Eye (tissue), 1 donor: ENCODE measurements at regions not wholly inside any gene's neighbourhood (a gene's known extent, or its start where the extent isn't known, plus 50 kb on each side); places are given as distances from the start of the nearest gene placed in this dataset.
A peak's percentile ranks its signal among the peaks of the same experiment; 100 is the strongest.
"Not testable (repeated sequence)": the region's sequence is repeated elsewhere in the genome, so short reads cannot be mapped to it uniquely, and the experiment has no call there.

Source experiments
- DNase-seq: peaks from one replicate; pipeline ENCODE4 v3.0.0-alpha.2; 2015

DNA sequence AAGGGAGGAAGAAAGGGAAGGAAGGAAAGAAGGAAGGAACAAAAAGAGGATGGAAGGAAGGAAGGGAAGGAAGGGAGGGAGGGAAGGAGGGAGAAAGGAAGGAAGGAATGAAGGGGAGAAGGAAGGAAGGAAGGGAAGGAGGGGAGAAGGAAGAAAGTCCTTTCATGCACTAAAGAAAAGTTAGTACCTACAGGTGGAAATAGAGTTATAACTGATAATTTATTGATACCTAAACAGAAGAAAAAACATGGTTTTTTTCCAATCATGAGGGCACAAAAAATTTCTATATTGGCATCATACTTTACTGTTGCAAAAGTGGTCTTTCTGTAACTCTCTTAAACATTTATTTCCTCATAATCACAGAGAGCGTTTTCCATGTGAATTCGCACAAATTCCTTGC lies 659.4 kb downstream of the MAFB start:
- no peak for DNase-seq

DNA sequence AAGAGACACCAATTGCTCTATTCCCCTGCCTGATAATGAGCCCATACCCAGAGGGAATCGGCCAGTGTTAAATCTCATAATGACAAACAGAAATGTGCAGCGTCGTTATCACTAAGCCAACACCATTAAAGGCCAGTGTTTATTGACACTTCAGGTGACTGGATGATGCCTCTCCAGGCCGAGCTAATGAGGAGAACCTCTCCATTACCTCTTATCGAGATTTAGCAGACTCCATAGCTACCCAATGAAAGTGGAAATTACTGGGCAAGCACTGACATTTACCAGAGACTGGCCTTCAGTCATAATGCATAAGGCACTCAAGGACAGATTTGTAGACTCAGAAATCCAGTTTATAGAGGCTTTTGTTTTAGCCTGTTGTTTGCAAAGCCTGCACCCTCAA lies 669.5 kb downstream of the MAFB start:
- no peak for DNase-seq

DNA sequence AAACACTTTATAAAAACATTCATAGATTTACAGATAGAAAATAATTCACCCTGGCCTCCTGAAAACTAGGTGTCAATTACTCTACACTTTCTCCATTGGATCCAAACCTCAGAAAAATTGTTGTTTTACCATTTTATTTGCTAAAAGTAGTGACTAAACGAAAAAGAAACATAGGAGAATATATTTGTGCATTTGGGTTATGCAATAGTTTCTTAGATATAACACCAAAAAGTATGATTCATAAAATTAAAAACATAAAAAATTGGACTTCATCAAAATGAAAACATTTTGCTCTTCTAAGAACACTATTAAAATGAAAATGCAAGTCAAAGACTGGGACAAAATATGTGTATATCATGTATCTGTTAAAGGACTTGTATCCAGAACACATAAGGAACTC lies 671.3 kb downstream of the MAFB start:
- DNase-seq, result no peak

DNA sequence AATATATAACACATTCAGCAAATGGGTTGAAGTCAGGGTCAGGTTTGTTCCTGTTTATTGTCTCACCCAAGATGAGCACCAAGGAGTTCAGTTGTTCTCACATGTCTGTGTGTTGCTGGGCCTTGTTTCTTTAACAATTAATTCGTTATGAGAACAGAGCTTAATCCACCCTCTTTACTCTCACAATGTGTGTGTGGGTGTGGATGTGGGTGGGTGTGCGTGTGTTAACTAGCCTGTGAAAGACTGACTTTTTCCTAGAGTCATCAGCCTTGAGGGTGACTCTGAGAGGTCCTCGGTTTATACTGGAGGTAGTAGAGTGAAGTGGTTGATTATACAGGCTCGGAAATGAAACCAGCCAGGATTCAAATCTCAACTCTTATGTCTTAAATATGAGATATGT lies 672.1 kb downstream of the MAFB start:
- DNase-seq, result no peak

DNA sequence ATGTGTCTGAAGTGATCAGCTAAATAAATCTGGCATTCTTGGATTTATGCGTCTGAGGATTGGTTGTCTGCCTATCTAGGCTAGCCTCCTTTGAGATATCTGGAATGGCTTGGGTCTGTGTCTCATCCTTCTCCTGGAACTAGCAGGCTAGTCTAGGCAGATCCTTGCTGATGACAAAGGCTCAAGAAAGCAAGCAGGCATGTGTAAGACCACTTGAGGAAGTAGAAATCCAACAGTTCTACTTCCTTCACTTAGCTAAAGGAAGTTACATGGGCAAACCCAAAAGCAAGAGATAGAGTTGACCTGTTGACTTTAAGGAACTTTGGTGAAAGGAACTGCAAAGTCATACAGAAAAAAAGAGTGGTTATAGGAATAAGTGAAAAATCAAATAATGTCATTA lies 672.6 kb downstream of the MAFB start:
- DNase-seq, result no peak

DNA sequence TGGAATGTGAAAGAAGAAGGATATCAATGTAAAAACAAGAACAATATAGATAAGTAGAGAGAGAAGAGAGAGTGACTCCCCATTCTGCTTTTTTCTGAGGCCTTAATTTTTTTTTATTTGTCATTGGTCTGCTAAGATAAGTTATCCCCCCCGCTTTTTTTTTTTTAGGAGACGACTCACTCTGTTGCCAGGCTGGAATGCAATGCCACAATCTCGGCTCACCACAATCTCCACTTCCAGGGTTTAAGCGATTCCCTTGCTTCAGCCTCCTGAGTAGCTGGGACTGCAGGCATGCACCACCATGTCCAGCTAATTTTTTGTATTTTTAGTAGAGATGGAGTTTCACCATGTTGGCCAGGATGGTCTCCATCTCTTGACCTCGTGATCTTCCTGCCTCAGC lies 677.0 kb downstream of the MAFB start:
- not testable (repeated sequence) for DNase-seq

DNA sequence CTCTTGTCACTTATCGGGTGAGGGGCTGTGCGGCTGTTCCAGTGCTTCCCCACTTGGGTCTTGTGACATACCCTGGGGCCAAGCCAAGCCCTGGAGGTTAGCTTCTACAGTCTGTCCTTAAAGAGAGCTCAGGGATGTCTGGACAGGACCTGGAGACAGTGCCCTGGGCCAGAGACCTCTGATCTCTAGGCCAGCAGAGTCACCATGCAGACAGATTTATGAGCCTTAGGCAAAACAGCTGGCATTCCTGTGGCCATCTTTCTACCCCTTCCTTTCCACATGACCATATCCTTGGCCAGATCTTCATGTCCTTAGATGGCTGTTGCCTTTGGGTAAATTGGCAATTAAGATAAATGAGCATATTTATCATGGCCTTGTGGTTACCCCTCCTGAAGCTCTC lies 678.6 kb downstream of the MAFB start:
- DNase-seq, result no peak

DNA sequence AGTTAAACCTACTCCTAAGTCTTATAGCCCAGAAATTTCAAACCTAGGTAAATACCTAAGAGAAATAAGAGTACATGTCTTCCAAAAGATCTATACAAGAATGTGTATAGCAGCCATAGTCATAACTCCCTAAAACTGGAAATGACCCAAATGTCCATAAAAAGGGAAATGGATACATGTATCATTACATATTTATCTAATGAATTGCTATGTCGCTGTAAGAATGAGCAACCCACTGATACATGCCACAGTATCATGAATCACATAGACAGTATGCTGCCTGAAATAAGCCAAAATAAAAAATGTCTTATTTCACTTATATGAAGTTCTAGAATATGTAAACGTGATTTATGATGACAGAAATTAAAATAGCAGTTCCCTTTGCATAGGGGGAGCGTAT lies 679.5 kb downstream of the MAFB start:
- no peak for DNase-seq

DNA sequence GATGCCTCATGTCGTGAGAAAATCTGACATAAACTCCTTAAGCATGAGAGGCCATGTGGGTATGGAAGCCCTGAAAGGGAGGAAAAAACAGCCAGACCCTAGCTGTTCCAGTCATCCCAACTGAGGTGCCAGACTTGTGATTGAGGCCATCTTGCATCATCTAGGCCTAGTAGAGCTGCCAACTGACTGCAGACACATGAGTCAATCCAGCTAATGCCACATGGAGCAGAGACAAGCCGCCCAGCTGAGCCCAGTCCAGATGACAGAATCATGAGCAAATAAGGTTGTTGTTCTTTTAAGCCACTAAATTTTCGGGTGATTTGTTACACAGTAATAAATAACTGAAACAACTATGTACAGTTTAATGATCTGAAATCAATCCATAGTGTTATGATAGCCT lies 680.9 kb downstream of the MAFB start:
- DNase-seq, result no peak

DNA sequence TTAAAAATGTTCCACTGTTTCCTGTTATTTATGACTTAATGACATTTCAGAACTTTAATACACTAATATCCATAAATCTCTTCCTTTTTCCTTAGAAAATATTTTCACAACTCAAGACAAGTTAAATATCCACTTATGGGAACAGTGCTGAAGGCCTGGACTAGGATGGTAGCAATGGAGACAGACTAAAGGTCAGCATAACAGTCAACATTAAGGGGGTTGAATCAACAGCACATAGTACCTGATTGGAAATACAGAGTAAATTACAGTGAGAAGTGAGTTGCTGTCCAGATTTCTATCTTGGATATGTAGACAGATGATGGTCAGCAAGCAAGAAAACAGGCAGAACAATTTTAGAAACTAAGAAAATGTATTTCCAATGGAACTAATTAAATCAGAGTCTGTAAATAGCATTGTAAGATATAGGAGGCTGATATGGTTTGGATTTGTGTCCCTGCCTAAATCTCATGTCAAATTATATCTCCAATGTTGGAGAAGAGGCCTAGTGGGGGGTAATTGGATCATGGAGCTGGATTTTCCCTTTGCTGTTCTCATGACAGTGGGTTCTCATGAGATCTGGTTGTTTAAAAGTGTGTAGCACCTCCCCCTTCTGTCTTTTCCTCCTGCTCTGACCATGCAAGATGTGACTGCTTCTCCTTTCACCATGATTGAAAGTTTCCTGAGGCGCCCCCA lies 682.7 kb downstream of the MAFB start:
- no peak for DNase-seq

DNA sequence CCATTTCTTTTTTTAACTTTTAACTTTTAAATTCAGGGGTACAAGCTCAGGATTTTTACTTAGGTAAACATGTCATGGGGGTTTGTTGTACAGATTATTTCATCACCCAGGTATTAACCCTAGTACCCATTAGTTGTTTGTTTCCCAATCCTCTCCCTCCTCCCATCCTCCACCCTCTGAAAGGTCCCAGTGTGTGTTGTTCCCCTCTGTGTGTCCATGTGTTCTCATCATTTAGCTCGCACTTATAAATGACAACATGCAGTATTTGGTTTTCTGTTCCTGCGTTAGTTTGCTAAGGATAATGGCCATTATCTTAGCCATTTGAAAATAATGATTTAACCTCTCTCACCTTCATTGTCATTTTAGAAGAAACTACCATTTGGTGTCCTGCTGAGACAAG lies 684.9 kb downstream of the MAFB start:
- not testable (repeated sequence) for DNase-seq

DNA sequence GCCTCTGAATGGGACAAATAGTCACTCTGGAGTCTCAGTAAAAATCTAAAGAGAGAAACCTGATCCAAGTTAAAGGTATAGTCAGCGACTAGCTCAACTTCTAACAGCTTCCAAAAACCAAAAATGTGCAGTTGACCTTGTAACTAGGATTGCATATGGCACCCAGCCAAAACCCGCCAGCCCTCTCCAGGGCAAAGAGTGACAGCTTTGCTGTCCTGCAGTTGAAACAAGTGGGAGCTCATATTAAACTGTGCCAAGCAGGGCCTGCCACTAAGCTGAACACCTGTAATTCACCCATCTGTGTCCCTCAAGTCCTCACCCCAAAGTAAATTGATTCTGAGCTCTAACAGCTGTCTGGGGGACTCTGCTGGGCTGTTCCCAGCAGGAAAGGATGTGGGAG lies 695.3 kb downstream of the MAFB start:
- DNase-seq, result no peak

DNA sequence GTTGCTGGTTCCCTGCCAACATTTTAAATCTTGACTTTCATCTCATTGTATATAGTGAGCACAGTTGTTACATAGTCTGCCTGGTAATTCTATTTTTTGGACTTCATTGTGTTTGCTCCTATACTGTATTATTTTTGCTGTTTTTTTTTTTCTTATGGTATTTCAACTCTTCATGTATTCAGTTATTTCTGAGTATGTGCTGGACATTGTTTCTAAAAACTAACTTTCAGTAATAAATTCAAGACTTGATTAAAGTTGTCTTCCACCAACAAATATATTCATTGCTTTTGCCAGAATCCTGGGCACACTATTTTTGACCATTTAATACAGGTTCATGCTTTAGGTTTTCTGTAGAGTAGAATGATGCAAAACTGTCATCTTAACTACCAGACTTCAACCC lies 698.3 kb downstream of the MAFB start:
- peak; percentile 4 for DNase-seq

DNA sequence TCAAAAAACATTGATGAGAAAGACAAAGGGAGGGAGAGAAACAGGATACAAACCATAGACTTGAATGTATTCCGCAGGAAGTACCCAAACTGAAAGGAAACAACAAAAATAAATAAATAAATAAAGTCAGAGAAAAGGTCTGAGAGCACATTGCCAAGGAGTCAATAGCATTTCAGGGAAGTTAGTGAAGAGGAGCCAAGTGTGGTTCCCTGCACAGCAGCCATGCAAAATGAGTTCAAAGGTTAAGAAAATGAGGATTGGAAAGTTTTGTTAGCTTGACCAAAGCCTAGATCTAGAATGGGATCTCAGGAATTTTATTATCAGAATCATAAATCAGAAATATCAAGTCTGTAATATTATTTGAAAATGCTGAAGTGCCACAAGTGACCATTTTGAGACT lies 700.0 kb downstream of the MAFB start:
- no peak for DNase-seq

DNA sequence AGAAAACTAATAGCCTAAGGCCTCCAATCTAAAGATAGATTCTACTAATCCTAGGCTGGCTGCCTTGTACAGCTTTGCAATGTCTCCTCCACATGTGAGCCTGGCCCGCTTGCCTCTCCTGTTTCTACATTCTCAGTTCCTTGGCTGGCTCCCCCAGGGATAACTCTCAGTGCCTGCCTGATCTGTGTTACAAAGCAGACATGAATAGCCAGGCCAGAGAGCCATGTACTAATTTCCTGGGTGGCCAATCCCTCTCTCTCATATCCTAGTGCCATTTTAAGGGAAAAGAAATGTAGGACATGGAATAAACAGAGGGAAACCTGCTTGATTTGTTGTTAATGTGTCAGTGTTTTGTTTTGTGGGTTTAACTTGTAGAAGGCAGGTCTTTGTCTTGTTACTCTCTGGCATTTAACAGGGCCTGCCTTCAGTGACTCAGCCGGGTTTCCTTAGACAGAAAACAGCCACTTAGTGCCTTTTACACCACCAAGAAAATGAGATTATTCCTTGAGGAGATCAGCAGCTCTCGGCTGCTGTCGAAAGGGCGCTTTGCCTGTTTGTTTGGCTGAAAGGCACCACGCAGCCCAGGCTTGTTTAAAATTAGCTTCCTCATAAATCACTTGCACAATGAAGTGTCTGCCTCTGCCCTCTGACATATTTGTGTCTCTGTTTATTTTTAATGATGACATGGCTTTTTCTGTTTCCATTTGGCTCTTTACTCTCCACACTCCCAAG lies 702.7 kb downstream of the MAFB start:
- DNase-seq, result peak; percentile 66

DNA sequence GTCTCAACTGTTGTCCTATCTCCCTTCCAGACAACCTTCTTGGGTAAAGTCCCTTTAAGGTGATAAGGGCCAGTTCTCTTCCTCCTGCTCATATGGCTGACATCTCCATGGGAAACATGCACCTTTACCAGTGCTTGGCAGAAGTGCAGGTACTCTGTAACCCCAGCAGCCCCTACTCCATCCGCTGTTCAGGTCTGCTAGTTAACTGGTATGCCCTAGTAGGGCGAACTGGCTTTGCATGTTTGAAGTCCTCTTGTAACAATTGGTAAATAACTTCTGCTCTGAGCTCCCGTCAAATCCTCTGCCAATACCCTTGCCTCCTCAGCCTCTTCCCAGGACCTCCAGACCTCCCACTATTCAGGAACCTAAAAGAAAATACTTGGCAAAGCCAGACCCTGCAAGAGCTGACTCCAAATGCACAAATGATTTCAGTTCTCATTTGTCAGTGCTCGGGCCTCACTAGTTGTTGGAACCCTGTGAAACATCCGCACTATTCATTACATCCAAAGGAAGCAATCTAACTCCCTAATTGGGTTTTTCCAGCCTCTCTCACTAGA lies 703.7 kb downstream of the MAFB start:
- DNase-seq, result no peak

DNA sequence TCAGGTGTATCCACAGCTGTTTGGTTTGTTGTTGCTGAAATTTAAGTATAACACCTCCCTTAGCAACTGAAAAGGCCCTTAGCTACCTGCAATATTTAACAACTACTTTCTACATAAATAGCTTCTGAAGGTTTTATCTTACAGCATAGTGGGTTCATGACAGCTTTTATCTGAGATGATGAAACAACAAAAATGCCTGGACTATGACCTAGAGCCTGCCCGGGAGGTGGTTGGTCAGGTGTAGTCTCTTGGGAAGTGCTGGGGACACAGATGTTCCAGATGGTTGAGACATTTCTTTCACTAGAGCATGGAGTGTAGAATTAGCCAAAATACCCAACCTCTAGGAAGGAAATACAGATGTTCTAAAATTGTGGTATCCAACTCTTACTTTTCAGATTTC lies 705.4 kb downstream of the MAFB start:
- DNase-seq, result no peak

DNA sequence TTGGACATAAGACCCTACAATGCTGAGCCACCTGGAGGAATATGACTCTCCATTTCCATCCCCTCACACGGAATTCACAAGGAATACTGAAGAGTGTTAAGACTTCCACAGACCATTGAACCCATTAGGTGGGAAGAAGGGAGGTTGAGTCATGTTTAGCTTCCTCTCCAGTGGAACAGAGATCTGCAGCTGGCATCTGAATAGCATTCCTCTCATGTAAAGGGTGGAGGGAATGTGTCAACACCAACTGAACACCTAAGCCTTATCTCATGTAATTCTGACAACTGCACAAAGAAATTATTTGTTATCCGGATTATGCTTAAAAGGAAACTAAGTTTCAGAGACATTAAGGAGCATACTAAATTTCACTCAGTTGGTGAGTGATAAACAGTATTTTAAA lies 705.9 kb downstream of the MAFB start:
- no peak for DNase-seq

DNA sequence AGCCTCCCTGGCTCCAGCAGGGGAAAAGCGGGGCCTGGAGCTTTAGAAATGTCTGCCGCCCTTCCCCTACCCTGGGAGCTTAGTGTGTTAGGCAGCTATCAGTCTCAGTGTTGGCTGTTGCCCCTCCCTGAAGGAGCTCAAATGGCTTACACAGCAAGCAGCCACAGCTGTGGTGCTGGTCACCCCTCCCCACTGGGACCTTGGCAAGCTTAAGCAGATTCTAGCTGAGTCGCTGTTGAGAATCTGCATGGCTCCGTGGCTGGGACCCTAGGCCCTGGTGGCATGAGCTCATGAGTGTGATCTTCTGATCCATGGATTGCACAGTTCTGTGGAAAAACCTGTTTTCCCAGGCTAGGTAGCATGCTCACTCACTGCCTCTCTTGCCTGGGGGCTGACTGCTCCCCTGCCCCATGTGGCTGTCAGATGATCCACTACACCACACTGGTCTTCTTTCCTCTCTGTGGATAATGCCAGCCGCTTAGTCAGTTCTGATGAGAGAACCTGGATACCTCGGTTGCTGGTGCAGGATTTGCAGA lies 714.0 kb downstream of the MAFB start:
- DNase-seq, result no peak

DNA sequence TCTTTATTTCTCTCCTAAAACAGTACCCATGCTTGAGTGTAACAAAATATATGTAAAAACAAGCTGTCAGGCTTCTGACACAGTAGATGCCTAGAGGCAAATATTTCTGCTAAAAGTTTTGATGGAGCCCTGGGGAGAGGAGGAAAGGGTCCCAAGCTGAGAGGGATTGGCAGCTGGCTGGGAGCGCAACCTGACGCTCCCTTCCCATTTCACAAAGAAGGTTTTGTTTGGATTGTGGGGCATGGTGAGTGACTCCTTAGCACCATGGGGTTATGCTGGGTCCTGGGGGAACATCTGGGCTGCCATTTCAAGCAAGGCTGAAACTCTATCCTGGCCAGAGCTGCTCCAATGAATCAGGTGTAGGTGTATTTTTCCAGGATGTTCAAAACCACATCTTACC lies 720.5 kb downstream of the MAFB start:
- no peak for DNase-seq

DNA sequence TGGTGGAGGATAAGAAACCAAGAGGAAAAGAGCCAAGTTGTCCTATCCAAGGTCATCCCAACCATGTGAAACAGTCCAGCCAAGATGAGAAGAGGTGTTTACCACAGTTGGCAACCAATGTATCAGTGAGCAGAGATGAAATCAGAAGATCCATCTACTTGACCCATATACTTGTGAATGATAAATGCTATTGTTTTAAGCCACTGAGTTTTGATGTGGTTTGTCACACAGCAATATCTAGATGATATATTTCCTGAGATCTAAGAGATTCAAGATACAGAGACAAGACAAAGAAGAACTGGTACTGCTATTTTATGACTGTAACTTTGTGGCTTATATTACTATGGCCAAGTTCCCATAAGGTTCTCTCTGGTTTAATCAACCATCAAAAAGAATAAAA lies 721.2 kb downstream of the MAFB start:
- no peak for DNase-seq

DNA sequence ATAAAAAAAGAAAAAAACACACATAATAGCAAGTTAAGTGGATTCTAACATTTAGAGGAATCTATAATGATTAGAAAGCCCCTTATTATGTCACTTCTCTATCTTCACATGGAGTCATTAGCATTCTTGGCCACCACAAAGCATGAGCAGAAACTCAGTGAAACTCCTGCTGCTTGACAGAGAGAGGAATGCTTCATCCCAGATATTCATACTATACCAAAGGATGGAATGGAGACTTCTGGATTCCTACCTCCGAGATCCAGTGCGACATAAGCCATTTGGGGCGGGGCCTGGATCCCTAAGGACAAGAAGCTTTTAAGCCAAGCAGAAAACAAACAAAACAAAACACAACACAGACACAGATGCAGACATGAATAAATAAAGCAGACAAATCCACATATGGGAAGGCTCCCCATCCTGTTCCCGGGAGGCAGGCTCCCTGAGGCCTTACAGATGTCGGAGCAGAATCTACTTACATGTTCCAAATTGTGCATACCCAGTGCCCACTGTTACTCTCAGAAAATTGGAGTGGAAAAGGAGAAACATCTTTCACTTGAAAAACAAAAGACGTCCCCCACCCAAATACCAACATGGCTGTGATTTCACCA lies 727.3 kb downstream of the MAFB start:
- DNase-seq, result peak; percentile 38

DNA sequence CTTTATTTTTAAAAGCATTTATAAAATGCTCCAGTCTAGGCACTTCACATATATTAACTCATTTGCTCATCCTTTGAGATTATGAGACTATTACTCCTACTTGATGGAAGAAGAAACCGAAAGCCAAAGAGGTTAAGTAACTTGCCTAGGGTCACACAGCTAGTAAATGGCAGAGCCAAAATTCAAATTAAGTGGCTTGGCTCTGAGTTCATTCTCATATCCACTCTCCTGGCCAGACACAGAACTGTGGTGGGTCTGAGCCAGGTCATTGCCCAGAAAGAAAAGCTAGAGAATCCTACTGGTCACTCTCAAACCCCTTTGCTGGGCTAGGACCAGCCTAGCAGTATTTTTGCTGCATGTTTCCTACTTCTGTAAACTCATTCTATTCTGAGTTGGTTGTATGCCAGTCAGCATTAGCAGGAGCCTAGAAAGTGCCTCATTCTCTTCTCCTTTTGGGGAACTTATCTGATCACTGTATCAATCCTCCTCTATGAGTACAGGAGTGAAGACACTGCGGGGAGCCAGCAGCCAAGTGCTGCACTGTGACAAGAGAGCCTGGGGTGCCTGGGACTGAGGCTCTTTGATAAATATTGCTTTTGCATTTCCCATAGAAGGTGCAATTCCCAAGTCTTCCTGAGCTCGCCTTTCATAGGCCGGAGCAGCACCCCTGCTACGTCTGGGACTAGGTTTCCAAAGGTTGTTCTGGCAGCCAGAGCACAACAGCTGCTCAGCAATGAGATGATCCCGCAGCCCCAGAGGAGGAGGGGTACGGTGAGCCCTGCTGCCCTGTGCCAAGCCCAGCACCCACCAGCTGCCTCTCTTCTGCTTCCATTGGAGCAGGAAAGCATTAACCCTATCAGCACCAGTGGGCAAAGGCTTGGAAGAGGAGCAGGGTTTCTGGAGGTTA lies 728.3 kb downstream of the MAFB start:
- DNase-seq, result peak; percentile 61
